ENCODE measurements at regions not wholly inside any gene's neighbourhood (a gene's known extent, or its start where the extent isn't known, plus 50 kb on each side); places are given as distances from the start of the nearest gene placed in this dataset.

GRCh38 chr14:94886931-94887330 is 117.0 kb upstream of the GSC start:
- TF ChIP-seq, protein P1, sequence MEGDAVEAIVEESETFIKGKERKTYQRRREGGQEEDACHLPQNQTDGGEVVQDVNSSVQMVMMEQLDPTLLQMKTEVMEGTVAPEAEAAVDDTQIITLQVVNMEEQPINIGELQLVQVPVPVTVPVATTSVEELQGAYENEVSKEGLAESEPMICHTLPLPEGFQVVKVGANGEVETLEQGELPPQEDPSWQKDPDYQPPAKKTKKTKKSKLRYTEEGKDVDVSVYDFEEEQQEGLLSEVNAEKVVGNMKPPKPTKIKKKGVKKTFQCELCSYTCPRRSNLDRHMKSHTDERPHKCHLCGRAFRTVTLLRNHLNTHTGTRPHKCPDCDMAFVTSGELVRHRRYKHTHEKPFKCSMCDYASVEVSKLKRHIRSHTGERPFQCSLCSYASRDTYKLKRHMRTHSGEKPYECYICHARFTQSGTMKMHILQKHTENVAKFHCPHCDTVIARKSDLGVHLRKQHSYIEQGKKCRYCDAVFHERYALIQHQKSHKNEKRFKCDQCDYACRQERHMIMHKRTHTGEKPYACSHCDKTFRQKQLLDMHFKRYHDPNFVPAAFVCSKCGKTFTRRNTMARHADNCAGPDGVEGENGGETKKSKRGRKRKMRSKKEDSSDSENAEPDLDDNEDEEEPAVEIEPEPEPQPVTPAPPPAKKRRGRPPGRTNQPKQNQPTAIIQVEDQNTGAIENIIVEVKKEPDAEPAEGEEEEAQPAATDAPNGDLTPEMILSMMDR (IDR thresholded peaks at IDR 0.05), result no peak
- Mint-ChIP-seq H3K27me3 (ENCODE audit: unreplicated experiment) (peaks cover 3% of the 10 kb centered on the region), H3K36me3 (ENCODE audit: unreplicated experiment) (no peaks in the 10 kb centered on the region), H3K4me3 (ENCODE audit: unreplicated experiment) (no peak overlapping the region), H3K9me3 (ENCODE audit: unreplicated experiment) (no peaks in the 10 kb centered on the region), H3K4me1 (ENCODE audit: unreplicated experiment) (no peaks in the 10 kb centered on the region), H3K27ac (ENCODE audit: unreplicated experiment) (no peak overlapping the region)
- no peak for DNase-seq (ENCODE audit: extremely low spot score, unreplicated experiment)

- H3K36me3 Mint-ChIP-seq (ENCODE audit: unreplicated experiment), result no peaks in the 10 kb centered on the region
- no peak overlapping the region for H3K27ac Mint-ChIP-seq (ENCODE audit: unreplicated experiment)
- H3K4me3 Mint-ChIP-seq (ENCODE audit: unreplicated experiment), result no peak overlapping the region
- no peak for DNase-seq (ENCODE audit: extremely low spot score, unreplicated experiment)
- peaks cover 3% of the 10 kb centered on the region for H3K27me3 Mint-ChIP-seq (ENCODE audit: unreplicated experiment)
- H3K9me3 Mint-ChIP-seq (ENCODE audit: unreplicated experiment), result no peaks in the 10 kb centered on the region
- H3K4me1 Mint-ChIP-seq (ENCODE audit: unreplicated experiment), result no peaks in the 10 kb centered on the region
- TF ChIP-seq, protein P1 (IDR thresholded peaks at IDR 0.05), result no peak
Measured at GRCh38 chr14:94885481-94886155, 115.7 kb upstream of the GSC start.

DNA sequence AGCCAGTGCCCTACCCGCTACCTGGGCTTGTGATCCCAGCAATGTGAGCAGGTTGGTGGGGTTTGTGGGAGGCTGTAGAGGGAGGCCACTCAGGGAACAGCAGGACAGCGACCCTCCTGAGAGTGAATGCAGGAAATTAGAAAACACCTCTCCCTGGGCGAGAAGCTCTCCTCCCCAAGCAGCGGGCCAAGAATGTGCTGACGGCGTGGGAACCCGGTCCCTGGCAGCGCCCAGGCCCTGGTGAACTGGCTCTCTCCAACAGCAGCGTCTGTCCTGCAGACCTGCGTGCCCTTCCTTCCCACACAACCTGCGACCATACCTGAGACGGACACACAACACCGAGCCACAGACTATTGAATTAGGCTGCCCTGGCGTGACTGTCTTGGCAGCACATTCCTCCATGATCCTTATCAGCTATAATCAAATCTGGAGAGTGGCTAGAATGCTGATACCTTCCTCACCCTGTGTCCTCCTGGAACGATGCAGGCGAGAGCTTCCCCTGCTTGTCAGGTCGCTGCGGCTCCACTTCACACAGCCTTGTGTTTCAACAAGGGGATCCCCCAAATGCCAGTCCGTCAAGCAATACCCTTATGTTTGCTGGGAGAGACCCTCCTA is 114.8 kb upstream of the GSC start:
- Mint-ChIP-seq H3K4me3 (ENCODE audit: unreplicated experiment) (no peak overlapping the region), H3K9me3 (ENCODE audit: unreplicated experiment) (no peaks in the 10 kb centered on the region), H3K4me1 (ENCODE audit: unreplicated experiment) (no peaks in the 10 kb centered on the region), H3K36me3 (ENCODE audit: unreplicated experiment) (no peaks in the 10 kb centered on the region), H3K27ac (ENCODE audit: unreplicated experiment) (no peak overlapping the region), H3K27me3 (ENCODE audit: unreplicated experiment) (peaks cover 3% of the 10 kb centered on the region)
- no peak for DNase-seq (ENCODE audit: extremely low spot score, unreplicated experiment)
- TF ChIP-seq, protein P1 (IDR thresholded peaks at IDR 0.05), result no peak

- no peak for DNase-seq (ENCODE audit: extremely low spot score, unreplicated experiment)
- Mint-ChIP-seq H3K27me3 (ENCODE audit: unreplicated experiment) (peaks cover 7% of the 10 kb centered on the region), H3K4me3 (ENCODE audit: unreplicated experiment) (no peak overlapping the region), H3K27ac (ENCODE audit: unreplicated experiment) (no peak overlapping the region), H3K36me3 (ENCODE audit: unreplicated experiment) (no peaks in the 10 kb centered on the region), H3K4me1 (ENCODE audit: unreplicated experiment) (no peaks in the 10 kb centered on the region), H3K9me3 (ENCODE audit: unreplicated experiment) (no peaks in the 10 kb centered on the region)
- TF ChIP-seq, protein P1 (IDR thresholded peaks at IDR 0.05), result no peak
Measured at GRCh38 chr14:94882401-94882800, 112.5 kb upstream of the GSC start.

DNA sequence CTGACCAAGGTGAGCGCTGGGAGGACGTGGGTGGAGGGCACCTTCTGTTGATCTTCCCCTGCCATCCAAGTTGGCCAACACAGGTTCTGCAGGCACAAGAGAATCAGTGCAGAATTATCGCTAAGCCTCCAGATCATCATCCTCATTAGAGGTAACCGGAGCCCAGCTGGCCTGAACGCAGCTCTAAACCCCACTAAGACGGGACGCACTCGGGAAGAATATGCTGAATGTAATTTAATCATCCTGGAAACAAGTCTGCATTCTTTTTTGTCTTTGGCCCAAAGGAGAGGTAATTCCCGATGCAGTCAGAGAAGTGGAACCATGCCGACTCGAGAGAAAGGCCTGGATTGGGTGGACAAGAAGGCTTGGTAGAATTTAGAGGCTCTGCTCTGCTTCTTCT is 111.0 kb upstream of the GSC start:
- TF ChIP-seq, protein P1 (IDR thresholded peaks at IDR 0.05), result no peak
- Mint-ChIP-seq H3K4me1 (ENCODE audit: unreplicated experiment) (no peaks in the 10 kb centered on the region), H3K36me3 (ENCODE audit: unreplicated experiment) (no peaks in the 10 kb centered on the region), H3K27ac (ENCODE audit: unreplicated experiment) (no peak overlapping the region), H3K27me3 (ENCODE audit: unreplicated experiment) (peaks cover 11% of the 10 kb centered on the region), H3K9me3 (ENCODE audit: unreplicated experiment) (no peaks in the 10 kb centered on the region), H3K4me3 (ENCODE audit: unreplicated experiment) (no peak overlapping the region)
- no peak for DNase-seq (ENCODE audit: extremely low spot score, unreplicated experiment)
